Fibroblast of lung (primary cell): ENCODE measurements at regions not wholly inside any gene's neighbourhood (a gene's known extent, or its start where the extent isn't known, plus 50 kb on each side); places are given as distances from the start of the nearest gene placed in this dataset.

Experiments used
- DNase-seq, 2 donors: peaks; one replicate each; pipeline versions ENCODE4 v3.0.0 to v3.0.0-alpha.2; 2010; ENCODE audit warnings: low read depth in 2 of 2
- H2AFZ ChIP-seq: 2 replicates; pipeline ENCODE4 v1.5.1; 2012; ENCODE audit warnings: low read length, control low read depth, inconsistent platforms
- H3K27ac ChIP-seq: 2 replicates; pipeline ENCODE4 v1.5.1; 2011; ENCODE audit warnings: low read length, control low read depth; ENCODE audit not compliant: insufficient read depth
- H3K27me3 ChIP-seq: 2 replicates; pipeline ENCODE4 v1.5.1; 2011; ENCODE audit warnings: mild to moderate bottlenecking, low read length; ENCODE audit not compliant: control insufficient read depth, insufficient read depth
- H3K36me3 ChIP-seq: 2 replicates; pipeline ENCODE4 v1.5.1; 2011; ENCODE audit warnings: low read length; ENCODE audit not compliant: control insufficient read depth, insufficient read depth
- H3K4me1 ChIP-seq: 2 replicates; pipeline ENCODE4 v1.5.1; 2011; ENCODE audit warnings: low read length; ENCODE audit not compliant: control insufficient read depth, insufficient read depth; ENCODE audit errors: extremely low read depth
- H3K4me2 ChIP-seq: 2 replicates; pipeline ENCODE4 v1.5.1; 2011; ENCODE audit warnings: low read length, control low read depth; ENCODE audit not compliant: insufficient read depth; ENCODE audit errors: extremely low read depth
- H3K4me3 ChIP-seq, 4 experiments: fragments of 200-600 bp in 1 of 4; sonication (generic) in 1 of 4; replicated peaks in 1 of 4; 2 replicates each; pipeline ENCODE4 v1.5.1; 2011 to 2016; ENCODE audit warnings: low read length in 4 of 4, low read depth in 3 of 4, mild to moderate bottlenecking in 3 of 4, control low read depth in 2 of 4, inconsistent platforms in 1 of 4, mixed read lengths in 1 of 4; ENCODE audit not compliant: insufficient read depth in 1 of 4; ENCODE audit errors: control extremely low read depth in 1 of 4
- H3K79me2 ChIP-seq: 2 replicates; pipeline ENCODE4 v1.5.1; 2012; ENCODE audit warnings: mild to moderate bottlenecking, low read length, inconsistent platforms; ENCODE audit not compliant: control insufficient read depth, insufficient read depth
- H3K9ac ChIP-seq: 2 replicates; pipeline ENCODE4 v1.5.1; 2011; ENCODE audit warnings: mild to moderate bottlenecking, low read length, control low read depth; ENCODE audit not compliant: insufficient read depth
- H3K9me3 ChIP-seq: 2 replicates; pipeline ENCODE4 v1.5.1; 2012; ENCODE audit warnings: low read depth, low read length; ENCODE audit not compliant: control insufficient read depth, insufficient read depth
- H4K20me1 ChIP-seq: 2 replicates; pipeline ENCODE4 v1.5.1; 2011; ENCODE audit warnings: low read length; ENCODE audit not compliant: control insufficient read depth, insufficient read depth; ENCODE audit errors: extremely low read depth
- EZH2 ChIP-seq: IDR thresholded peaks from 2 replicates; pipeline ENCODE4 v1.5.1; 2012; ENCODE audit warnings: low read length, control low read depth, mild to moderate bottlenecking; ENCODE audit errors: missing control alignments
- TF ChIP-seq, protein P1 (sequence below), 2 donors: IDR thresholded peaks in 1 of 2; conservative IDR thresholded peaks in 1 of 2; 1 replicate in 1 of 2; 2 replicates in 1 of 2; pipeline ENCODE4 v1.5.1; 2011 to 2012; ENCODE audit warnings: low read length in 2 of 2, control low read depth in 1 of 2, inconsistent platforms in 1 of 2, low read depth in 1 of 2, mild to moderate bottlenecking in 1 of 2

DNA sequence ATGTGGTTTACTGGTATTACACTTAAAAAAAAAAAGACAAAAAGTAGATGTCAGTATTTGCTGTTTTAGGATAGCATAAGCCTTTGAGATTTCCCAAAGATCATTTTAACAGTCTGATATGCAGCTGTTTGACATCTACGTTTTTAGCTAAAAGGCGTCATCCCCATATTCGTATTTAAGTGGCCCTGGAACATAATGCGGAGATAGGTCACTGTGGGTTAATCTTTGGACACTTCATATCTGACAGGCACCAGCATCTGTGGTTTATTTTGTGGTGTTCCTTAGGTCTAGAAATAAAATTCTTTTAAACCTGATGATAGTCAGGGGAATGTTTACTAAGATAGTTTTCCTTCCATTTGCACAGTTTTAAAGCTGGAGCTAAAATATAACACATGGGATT is 313.7 kb downstream of the SOX4 start:
- Histone ChIP-seq H3K79me2 (no peaks in the 10 kb centered on the region), H3K4me1 (no peaks in the 10 kb centered on the region), H4K20me1 (no peaks in the 10 kb centered on the region), H3K27me3 (no peaks in the 10 kb centered on the region), H3K9me3 (no peaks in the 10 kb centered on the region), H2AFZ (no peak overlapping the region), H3K36me3 (no peaks in the 10 kb centered on the region), H3K4me2 (no peak overlapping the region), H3K4me3 (no peak overlapping the region), H3K27ac (no peak overlapping the region), H3K9ac (no peak overlapping the region)
- TF ChIP-seq EZH2 = no peak
- TF ChIP-seq, protein P1, sequence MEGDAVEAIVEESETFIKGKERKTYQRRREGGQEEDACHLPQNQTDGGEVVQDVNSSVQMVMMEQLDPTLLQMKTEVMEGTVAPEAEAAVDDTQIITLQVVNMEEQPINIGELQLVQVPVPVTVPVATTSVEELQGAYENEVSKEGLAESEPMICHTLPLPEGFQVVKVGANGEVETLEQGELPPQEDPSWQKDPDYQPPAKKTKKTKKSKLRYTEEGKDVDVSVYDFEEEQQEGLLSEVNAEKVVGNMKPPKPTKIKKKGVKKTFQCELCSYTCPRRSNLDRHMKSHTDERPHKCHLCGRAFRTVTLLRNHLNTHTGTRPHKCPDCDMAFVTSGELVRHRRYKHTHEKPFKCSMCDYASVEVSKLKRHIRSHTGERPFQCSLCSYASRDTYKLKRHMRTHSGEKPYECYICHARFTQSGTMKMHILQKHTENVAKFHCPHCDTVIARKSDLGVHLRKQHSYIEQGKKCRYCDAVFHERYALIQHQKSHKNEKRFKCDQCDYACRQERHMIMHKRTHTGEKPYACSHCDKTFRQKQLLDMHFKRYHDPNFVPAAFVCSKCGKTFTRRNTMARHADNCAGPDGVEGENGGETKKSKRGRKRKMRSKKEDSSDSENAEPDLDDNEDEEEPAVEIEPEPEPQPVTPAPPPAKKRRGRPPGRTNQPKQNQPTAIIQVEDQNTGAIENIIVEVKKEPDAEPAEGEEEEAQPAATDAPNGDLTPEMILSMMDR (conservative IDR thresholded peaks at IDR 0.05 in 1 of 2, IDR thresholded peaks at IDR 0.05 in 1 of 2; ENCODE audit: low read depth in 1 of 2, low read length in 2 of 2) = no peak
- DNase-seq = peak in 1 of 2 donors; percentile 73

- TF ChIP-seq EZH2 = no peak
- TF ChIP-seq, protein P1 (conservative IDR thresholded peaks at IDR 0.05 in 1 of 2, IDR thresholded peaks at IDR 0.05 in 1 of 2; ENCODE audit: low read depth in 1 of 2, low read length in 2 of 2) = no peak
- Histone ChIP-seq H2AFZ (no peak overlapping the region), H3K4me1 (no peaks in the 10 kb centered on the region), H3K4me3 (no peak overlapping the region), H3K9me3 (no peaks in the 10 kb centered on the region), H4K20me1 (no peaks in the 10 kb centered on the region), H3K36me3 (no peaks in the 10 kb centered on the region), H3K79me2 (no peaks in the 10 kb centered on the region), H3K9ac (no peak overlapping the region), H3K4me2 (no peak overlapping the region), H3K27ac (no peak overlapping the region), H3K27me3 (no peaks in the 10 kb centered on the region)
- DNase-seq = no peak
Measured at GRCh38 chr6:21908161-21908848, 314.8 kb downstream of the SOX4 start.

DNA sequence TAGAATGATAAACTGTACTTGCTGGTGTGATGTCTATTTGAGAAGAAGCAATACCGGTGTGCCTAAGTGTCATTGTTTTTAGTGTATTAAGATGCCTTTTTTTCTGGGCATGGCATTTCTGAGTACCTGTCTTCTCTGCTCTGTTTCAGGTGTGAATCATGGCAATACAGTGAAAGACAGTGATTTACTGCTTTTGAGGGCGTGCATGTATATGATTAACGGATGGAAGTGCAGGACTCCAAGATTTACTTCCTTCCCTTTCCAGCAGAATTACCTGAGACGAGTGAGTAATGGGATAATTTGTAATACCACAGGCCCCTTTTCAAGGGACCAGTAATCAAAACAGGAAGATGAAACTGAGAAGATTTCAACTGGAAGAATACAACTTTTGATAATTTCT is 315.8 kb downstream of the SOX4 start:
- Histone ChIP-seq H3K27ac (no peak overlapping the region), H3K4me1 (no peaks in the 10 kb centered on the region), H4K20me1 (no peaks in the 10 kb centered on the region), H3K79me2 (no peaks in the 10 kb centered on the region), H3K9ac (no peak overlapping the region), H3K36me3 (no peaks in the 10 kb centered on the region), H3K4me3 (no peak overlapping the region), H3K9me3 (no peaks in the 10 kb centered on the region), H3K27me3 (no peaks in the 10 kb centered on the region), H2AFZ (no peak overlapping the region), H3K4me2 (no peak overlapping the region)
- no peak for DNase-seq
- TF ChIP-seq EZH2 = no peak
- TF ChIP-seq, protein P1 (conservative IDR thresholded peaks at IDR 0.05 in 1 of 2, IDR thresholded peaks at IDR 0.05 in 1 of 2; ENCODE audit: low read depth in 1 of 2, low read length in 2 of 2) = no peak
